GM04503 (cell line): ENCODE measurements at regions not wholly inside any gene's neighbourhood (a gene's known extent, or its start where the extent isn't known, plus 50 kb on each side); places are given as distances from the start of the nearest gene placed in this dataset.
"Not testable (repeated sequence)": the region's sequence is repeated elsewhere in the genome, so short reads cannot be mapped to it uniquely, and the experiment has no call there.

Experiments used
- DNase-seq: peaks from one replicate; pipeline ENCODE4 v3.0.0-alpha.2; 2012; ENCODE audit warnings: low read depth

GRCh38 chr9:41075671-41076070 lies 52.8 kb downstream of the FOXD4L6 start:
- DNase-seq, result not testable (repeated sequence)

- not testable (repeated sequence) for DNase-seq
Observed at GRCh38 chr9:41074356-41074942, 54.0 kb downstream of the FOXD4L6 start.

DNA sequence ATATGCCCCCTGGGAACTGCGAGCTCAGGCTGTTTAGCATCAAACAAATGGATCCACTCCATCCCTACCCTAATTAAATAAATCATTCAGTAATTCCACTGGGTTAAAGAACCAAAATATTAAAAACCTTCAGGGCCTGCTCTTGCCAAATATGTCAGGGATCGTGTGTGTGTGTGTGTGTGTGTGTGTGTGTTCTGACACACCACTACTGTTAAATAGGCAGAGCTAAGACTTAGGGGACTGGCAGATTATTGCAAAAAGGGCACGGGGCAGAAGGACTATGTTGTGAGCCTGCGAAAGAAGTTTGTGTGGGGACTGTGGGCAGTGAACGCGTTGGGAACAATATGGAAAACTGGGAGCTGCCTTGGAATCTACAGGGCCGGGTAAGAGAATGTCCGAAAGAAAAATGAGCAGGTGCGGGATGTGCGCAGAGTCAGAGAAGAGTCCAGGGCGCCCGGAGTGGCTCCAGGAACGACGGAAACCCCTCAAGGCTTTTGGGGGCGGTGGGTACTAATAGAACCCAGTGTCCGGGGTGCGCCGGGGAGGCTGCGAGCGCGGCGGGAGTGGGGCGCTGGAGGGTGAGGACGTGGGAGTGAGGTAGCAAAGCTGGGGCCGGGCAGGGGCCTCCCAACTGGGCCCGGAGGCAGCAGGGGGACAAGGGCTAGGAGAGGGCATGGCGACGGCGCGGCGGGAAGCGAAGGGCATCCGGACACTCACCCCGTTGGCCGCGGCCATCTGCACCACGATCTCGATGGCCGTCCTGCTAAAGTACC lies 54.8 kb downstream of the FOXD4L6 start:
- DNase-seq, result not testable (repeated sequence)

GRCh38 chr9:41064125-41064795 lies 64.2 kb downstream of the FOXD4L6 start:
- DNase-seq, result not testable (repeated sequence)

GRCh38 chr9:41063243-41063642 lies 65.2 kb downstream of the FOXD4L6 start:
- DNase-seq, result not testable (repeated sequence)

- DNase-seq, result not testable (repeated sequence)
Observed at GRCh38 chr9:41059603-41060002, 68.9 kb downstream of the FOXD4L6 start.

DNA sequence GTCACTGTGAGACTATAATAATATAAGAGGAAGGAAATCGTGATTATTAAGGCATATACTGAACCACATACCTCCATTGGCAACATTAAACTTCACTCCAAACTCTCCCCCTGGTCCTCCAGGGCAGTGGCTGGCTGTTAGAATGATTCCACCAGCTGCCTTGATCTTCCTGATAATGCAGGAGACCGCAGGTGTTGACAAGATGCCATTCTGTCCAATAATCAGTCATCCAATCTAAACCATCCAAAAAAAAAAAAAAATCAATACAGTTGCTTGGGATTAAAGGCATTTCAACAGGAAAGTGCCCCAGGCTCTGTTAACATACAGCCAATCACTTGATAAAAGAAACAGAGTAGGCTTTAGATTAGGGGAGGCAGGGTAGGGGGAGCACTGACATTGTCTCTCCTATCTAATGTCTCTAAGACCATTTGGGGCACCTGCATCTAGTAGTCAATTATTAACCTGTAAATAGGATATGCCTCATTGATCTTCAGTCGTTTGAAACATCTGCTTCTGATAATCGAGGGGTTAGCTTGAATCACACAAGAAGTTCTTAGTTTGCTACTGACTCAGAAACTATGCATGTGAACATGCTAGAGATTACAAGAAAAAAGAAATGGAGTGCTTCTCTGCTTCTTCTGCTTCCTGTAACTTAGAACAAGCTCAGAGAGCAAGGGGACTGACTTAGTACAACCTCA lies 74.7 kb downstream of the FOXD4L6 start:
- not testable (repeated sequence) for DNase-seq

GRCh38 chr9:41048672-41049071 lies 79.8 kb downstream of the FOXD4L6 start:
- not testable (repeated sequence) for DNase-seq

DNA sequence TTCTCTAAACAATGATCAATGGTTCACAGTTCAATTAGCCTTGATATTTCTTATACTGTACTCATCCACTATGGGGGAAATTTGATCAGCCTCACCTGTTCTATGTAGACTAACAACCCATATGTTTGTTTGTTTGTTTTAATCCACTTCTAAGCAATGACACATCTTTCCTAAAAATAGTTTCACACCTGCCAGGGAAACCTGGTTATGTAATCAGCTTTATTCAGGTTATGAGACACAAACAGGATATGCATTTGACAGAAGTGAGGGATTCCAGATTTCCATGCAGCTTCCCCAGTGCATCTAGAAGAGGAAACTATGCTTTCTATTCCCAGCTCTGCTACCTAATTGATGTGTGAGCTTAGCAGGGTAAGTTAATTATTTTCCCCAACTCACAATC lies 80.7 kb downstream of the FOXD4L6 start:
- not testable (repeated sequence) for DNase-seq

DNA sequence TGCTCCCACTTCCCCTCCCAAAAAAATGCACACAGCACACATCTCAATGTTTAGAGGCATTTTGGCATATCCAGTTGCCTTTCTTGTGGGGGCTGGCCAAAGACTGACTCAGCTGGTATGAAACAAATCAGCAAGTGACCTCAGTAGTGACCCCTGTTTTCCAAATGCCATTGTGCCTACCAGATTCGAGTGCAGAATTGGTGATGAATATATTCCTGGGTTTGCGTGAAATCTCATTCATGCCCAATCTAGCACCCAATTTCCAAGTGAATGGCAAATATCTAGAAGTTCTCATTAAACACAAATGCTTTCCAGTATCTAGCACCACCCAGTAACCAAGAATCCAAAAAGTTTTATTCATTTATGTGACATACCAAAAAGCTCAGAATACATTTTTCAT lies 83.6 kb downstream of the FOXD4L6 start:
- DNase-seq, result not testable (repeated sequence)

- DNase-seq, result not testable (repeated sequence)
Observed at GRCh38 chr9:41043433-41043832, 85.0 kb downstream of the FOXD4L6 start.

DNA sequence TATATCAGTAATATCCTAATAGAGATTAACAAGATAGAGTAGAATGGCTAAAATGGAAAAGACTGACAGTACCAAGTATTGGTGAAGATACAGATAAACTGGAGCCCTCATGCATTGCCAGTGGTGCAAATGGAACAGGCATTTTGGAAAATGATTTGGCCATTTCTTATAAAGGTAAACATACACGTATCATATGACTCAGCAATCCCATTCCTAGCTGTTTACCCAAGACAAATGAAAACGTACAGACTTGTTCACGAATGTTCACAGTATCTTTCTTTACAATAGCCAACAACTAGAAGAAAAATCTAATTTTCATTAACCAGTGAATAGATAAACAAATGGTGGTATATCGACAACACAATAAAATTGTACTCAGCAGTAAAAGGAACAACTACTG lies 86.4 kb downstream of the FOXD4L6 start:
- DNase-seq, result not testable (repeated sequence)

DNA sequence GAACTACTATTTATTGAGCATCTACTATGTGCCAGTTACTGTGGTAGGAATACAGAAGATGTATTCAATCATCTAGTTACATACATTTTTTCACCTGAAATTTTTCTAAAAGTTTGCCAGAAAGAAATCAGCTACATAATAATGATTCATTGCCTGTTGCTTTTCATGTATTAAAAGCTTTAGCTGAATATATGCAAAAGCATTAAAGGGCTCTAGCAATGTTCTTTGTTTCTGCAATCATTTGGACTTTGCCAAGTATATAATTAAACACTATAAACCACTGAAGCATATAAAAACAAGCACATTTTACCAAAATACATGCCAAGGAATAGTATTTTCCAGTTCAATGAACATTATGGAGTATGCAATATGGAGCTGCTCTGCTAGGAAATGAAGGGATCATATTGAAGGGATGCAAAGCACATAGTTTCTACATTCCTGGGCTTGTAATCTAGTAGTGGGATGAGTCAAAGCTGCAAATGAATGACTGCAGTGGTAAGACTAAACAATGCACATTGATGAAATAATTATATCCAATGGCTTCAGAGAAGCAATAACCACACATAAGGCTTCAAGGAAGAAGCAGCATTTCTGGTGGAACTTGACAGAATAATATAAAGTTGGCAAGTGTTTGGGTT lies 87.7 kb downstream of the FOXD4L6 start:
- DNase-seq, result not testable (repeated sequence)

- DNase-seq, result peak; percentile 11
Observed at GRCh38 chr9:41035276-41035675, 93.2 kb downstream of the FOXD4L6 start.

GRCh38 chr9:41034699-41035197 lies 93.7 kb downstream of the FOXD4L6 start:
- peak; percentile 88 for DNase-seq

DNA sequence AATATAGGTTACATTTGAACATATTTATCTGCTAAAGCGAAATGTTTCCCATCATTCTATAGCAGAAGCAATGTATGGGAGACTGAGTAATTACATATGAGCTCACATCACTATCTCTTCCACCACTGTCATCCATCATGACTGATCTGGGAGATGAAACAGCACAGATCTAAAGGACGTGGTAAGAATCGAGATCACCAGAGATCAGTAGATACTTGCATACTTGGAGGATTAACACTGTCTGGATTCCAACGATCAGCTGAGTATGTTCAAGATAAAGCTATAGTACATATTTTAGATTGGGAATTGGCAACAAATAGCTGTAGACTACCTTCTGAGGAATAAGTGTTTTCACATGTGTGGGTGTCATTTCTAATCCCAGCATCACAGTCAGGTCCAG lies 94.6 kb downstream of the FOXD4L6 start:
- DNase-seq, result not testable (repeated sequence)

- not testable (repeated sequence) for DNase-seq
Observed at GRCh38 chr9:41033360-41033759, 95.1 kb downstream of the FOXD4L6 start.

DNA sequence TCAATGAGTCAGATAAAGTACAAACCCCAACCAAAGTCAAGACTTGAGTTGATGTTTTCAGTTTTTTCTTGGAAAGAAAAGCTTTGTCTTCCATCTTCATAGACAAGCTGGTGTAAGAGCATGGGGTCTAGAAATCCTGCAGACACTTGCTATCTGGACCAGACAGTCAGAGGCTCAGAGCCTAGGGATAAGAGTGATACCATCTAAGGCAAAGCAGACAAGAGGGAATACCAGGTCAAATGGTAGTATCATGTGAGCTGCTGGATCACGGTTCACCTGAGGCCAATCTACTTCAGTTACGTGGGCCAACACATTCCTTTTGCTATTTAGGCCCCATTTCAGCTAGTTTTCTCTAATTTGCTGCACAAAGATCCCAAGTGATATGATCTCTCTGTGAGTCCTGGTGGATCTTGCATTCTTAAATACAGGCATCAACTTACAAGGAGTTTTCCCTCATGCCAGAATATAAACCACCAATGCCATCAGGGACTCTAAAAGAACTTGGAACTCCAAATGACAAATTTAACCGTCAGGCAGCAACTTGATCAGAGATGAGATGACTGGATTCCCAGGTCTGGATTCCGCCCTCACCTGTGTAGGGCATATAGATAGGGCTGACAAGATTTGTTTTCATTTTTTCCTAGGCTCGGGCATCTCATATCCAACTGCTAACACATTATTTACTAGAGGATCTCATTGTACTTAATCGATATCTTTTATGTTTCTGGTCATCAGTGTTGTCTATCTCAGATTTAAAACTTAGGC lies 101.4 kb downstream of the FOXD4L6 start:
- DNase-seq, result not testable (repeated sequence)

GRCh38 chr9:41022365-41022764 lies 106.1 kb downstream of the FOXD4L6 start:
- DNase-seq, result not testable (repeated sequence)

DNA sequence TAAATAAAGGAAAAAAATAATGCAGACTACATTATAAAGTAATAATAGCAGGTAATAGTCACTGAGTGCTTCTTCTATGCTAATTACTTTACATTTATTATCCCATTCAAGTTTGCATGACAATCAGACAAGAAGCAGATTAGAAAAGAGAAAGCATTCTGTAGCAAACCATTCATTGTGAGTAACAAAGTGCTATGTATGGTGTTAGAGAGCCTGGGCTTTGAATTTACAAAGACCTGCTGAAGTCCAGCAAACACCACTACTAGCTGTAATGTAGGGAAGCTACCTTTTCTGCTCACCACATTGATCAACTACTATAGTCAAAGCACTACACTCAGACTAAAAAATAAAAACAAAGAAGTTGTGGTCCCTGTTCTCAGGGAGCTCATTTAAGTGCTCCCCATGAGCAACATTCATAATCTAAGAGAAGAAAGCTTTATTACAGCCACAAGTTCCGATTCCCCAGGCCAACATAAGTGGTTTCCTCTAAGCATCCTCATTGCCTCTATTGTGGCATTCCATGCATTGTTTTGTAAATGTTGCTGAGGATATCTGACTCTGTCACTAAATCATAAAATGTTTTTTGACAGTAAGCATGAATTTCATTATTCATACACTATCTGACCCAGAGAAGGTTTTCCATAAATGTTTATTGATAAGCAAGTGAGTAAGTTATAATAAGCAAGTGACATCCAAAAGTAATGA lies 108.5 kb downstream of the FOXD4L6 start:
- DNase-seq, result peak; percentile 19
